ENCODE measurements at regions not wholly inside any gene's neighbourhood (a gene's known extent, or its start where the extent isn't known, plus 50 kb on each side); places are given as distances from the start of the nearest gene placed in this dataset.

DNA sequence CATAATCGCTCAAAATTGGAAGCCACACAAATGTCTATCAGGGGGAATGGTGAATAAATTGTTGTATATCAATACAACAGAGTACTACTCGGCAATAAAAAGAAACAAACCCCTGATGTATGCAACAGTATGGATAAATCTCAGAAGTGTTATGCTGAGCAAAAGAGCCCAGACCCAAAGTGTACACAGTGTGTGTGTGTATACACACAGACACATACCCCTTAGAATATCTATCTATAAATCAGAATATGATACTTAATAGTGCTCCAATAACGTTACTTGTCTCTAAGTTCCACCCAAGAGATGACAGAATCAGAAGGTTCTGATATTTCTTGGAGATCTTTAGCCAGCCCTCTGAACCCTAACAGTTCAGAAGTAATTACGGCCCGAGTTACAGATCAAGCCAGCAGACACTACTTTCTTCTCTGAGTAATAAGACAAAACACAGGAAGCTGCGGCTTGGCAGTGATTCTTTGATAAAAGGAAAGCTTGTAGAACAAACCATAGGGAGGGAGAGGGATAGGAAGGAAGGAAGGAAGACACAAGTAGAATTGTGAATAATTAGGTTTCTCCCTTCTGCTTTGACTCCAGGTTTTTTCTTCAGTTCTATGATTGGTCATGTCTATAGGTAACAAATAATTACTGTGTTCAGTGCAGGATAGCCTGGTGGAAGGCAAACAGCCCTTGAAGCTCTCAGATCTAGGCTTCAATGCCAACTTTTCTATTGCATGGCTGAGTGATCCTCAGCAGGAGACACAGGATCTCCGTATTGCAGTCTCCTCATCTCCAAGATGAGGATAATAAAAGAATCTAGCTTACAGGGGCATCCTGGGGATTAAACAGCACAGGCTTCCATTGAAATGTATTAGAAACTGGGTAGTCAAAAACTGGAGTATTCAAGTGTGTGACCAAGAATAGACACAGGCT is 75.6 kb upstream of the TEAD1 start:
- H3K36me3 Mint-ChIP-seq (ENCODE audit: unreplicated experiment): no peaks in the 10 kb centered on the region
- H3K4me1 Mint-ChIP-seq (ENCODE audit: unreplicated experiment): peaks cover 10% of the 10 kb centered on the region
- no peak overlapping the region for H3K27ac Mint-ChIP-seq (ENCODE audit: unreplicated experiment)
- H3K9me3 Mint-ChIP-seq (ENCODE audit: unreplicated experiment): no peaks in the 10 kb centered on the region
- TF ChIP-seq, protein P1, sequence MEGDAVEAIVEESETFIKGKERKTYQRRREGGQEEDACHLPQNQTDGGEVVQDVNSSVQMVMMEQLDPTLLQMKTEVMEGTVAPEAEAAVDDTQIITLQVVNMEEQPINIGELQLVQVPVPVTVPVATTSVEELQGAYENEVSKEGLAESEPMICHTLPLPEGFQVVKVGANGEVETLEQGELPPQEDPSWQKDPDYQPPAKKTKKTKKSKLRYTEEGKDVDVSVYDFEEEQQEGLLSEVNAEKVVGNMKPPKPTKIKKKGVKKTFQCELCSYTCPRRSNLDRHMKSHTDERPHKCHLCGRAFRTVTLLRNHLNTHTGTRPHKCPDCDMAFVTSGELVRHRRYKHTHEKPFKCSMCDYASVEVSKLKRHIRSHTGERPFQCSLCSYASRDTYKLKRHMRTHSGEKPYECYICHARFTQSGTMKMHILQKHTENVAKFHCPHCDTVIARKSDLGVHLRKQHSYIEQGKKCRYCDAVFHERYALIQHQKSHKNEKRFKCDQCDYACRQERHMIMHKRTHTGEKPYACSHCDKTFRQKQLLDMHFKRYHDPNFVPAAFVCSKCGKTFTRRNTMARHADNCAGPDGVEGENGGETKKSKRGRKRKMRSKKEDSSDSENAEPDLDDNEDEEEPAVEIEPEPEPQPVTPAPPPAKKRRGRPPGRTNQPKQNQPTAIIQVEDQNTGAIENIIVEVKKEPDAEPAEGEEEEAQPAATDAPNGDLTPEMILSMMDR (IDR thresholded peaks at IDR 0.05): no peak
- no peaks in the 10 kb centered on the region for H3K27me3 Mint-ChIP-seq (ENCODE audit: unreplicated experiment)
- DNase-seq (ENCODE audit: extremely low spot score, unreplicated experiment): no peak
- H3K4me3 Mint-ChIP-seq (ENCODE audit: unreplicated experiment): no peak overlapping the region

GRCh38 chr11:12599408-12600143 is 74.6 kb upstream of the TEAD1 start:
- H3K4me1 Mint-ChIP-seq (ENCODE audit: unreplicated experiment): peaks cover 11% of the 10 kb centered on the region
- no peak for DNase-seq (ENCODE audit: extremely low spot score, unreplicated experiment)
- H3K27ac Mint-ChIP-seq (ENCODE audit: unreplicated experiment): no peak overlapping the region
- H3K4me3 Mint-ChIP-seq (ENCODE audit: unreplicated experiment): no peak overlapping the region
- H3K27me3 Mint-ChIP-seq (ENCODE audit: unreplicated experiment): no peaks in the 10 kb centered on the region
- TF ChIP-seq, protein P1 (IDR thresholded peaks at IDR 0.05): peak; percentile 61
- H3K9me3 Mint-ChIP-seq (ENCODE audit: unreplicated experiment): no peaks in the 10 kb centered on the region
- no peaks in the 10 kb centered on the region for H3K36me3 Mint-ChIP-seq (ENCODE audit: unreplicated experiment)

GRCh38 chr11:12600829-12601228 is 73.4 kb upstream of the TEAD1 start:
- Mint-ChIP-seq H3K27ac (ENCODE audit: unreplicated experiment) (no peak overlapping the region), H3K4me1 (ENCODE audit: unreplicated experiment) (peaks cover 15% of the 10 kb centered on the region), H3K9me3 (ENCODE audit: unreplicated experiment) (peaks cover 4% of the 10 kb centered on the region), H3K27me3 (ENCODE audit: unreplicated experiment) (no peaks in the 10 kb centered on the region), H3K36me3 (ENCODE audit: unreplicated experiment) (no peaks in the 10 kb centered on the region), H3K4me3 (ENCODE audit: unreplicated experiment) (no peak overlapping the region)
- TF ChIP-seq, protein P1 (IDR thresholded peaks at IDR 0.05): no peak
- no peak for DNase-seq (ENCODE audit: extremely low spot score, unreplicated experiment)

DNA sequence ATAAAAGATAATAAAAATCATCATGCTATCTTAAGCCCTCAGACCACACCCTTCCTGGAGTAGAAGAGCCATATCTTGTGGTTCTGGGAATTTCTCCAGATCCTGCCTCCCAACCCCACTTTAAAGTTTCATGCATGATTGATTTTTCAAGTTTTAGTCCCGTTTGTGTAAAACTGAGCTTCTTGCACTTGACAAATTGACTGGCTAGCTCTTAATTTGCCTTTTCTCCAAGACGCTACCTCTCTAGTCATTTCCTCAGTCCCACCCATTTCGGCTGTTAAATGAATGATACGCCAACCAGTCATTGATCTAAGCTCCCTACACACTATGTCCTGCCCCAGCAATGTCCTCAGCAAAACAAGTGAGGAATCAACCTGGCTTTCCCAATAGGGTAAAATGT is 71.8 kb upstream of the TEAD1 start:
- DNase-seq (ENCODE audit: extremely low spot score, unreplicated experiment): no peak
- H3K27me3 Mint-ChIP-seq (ENCODE audit: unreplicated experiment): no peaks in the 10 kb centered on the region
- no peaks in the 10 kb centered on the region for H3K36me3 Mint-ChIP-seq (ENCODE audit: unreplicated experiment)
- H3K4me1 Mint-ChIP-seq (ENCODE audit: unreplicated experiment): peaks cover 24% of the 10 kb centered on the region
- H3K27ac Mint-ChIP-seq (ENCODE audit: unreplicated experiment): no peak overlapping the region
- TF ChIP-seq, protein P1 (IDR thresholded peaks at IDR 0.05): no peak
- H3K9me3 Mint-ChIP-seq (ENCODE audit: unreplicated experiment): peaks cover 4% of the 10 kb centered on the region
- no peak overlapping the region for H3K4me3 Mint-ChIP-seq (ENCODE audit: unreplicated experiment)

Measured in osteocyte (in vitro differentiated cells).